Liver (tissue), 8 donors: ENCODE measurements at regions not wholly inside any gene's neighbourhood (a gene's known extent, or its start where the extent isn't known, plus 50 kb on each side); places are given as distances from the start of the nearest gene placed in this dataset.

Source experiments
- DNase-seq: peaks from one replicate; pipeline ENCODE4 v3.0.0-alpha.2; 2017; ENCODE audit warnings: low spot score
- H3K27ac ChIP-seq, 2 donors: one replicate each; pipeline ENCODE4 v1.7.0; 2013; ENCODE audit warnings: inconsistent platforms in 2 of 2, low read length in 2 of 2, control low read depth in 1 of 2, low read depth in 1 of 2, mild to moderate bottlenecking in 1 of 2
- H3K27me3 ChIP-seq, 4 donors: one replicate each; pipeline versions ENCODE4 v1.6.1 to v1.7.0; 2013; ENCODE audit warnings: low read length in 3 of 4, inconsistent platforms in 1 of 4, mild to moderate bottlenecking in 1 of 4, moderate library complexity in 1 of 4; ENCODE audit not compliant: control insufficient read depth in 4 of 4, insufficient read depth in 4 of 4
- H3K36me3 ChIP-seq, 4 donors: one replicate each; pipeline versions ENCODE4 v1.6.1 to v1.7.0; 2013; ENCODE audit warnings: low read length in 3 of 4, mild to moderate bottlenecking in 3 of 4, low read depth in 1 of 4, moderate library complexity in 1 of 4; ENCODE audit not compliant: control insufficient read depth in 4 of 4, insufficient read depth in 3 of 4
- H3K4me1 ChIP-seq, 4 donors: one replicate each; pipeline versions ENCODE4 v1.6.1 to v1.7.0; 2013; ENCODE audit warnings: low read length in 3 of 4, mild to moderate bottlenecking in 3 of 4, moderate library complexity in 1 of 4; ENCODE audit not compliant: control insufficient read depth in 4 of 4, insufficient read depth in 4 of 4
- H3K4me3 ChIP-seq, 3 donors: one replicate each; pipeline versions ENCODE4 v1.6.1 to v1.7.0; 2013; ENCODE audit warnings: low read length in 3 of 3, control low read depth in 1 of 3, low read depth in 1 of 3, mild to moderate bottlenecking in 1 of 3
- H3K9ac ChIP-seq, 2 donors: one replicate each; pipeline ENCODE4 v1.7.0; 2013; ENCODE audit warnings: low read length in 2 of 2, mild to moderate bottlenecking in 2 of 2, moderate library complexity in 2 of 2, control low read depth in 1 of 2, low read depth in 1 of 2
- H3K9me3 ChIP-seq, 4 donors: one replicate each; pipeline versions ENCODE4 v1.6.1 to v1.7.0; 2013; ENCODE audit warnings: low read length in 3 of 4; ENCODE audit not compliant: control insufficient read depth in 4 of 4
- CTCF ChIP-seq: fragments of 150-350 bp; IDR thresholded peaks from 2 replicates; pipeline ENCODE4 v1.5.1; 2017; ENCODE audit warnings: improper control_type of control experiment, low read depth, low read length; ENCODE audit not compliant: missing input control
- FOXA1 ChIP-seq: IDR thresholded peaks from 2 replicates; pipeline ENCODE4 v1.6.1; 2016; ENCODE audit warnings: antibody characterized with exemption
- FOXA2 ChIP-seq: IDR thresholded peaks from 2 replicates; pipeline ENCODE4 v1.6.1; 2016; ENCODE audit warnings: antibody characterized with exemption
- GABPA ChIP-seq, 2 donors: IDR thresholded peaks in 1 of 2; conservative IDR thresholded peaks in 1 of 2; 2 replicates each; pipeline ENCODE4 v1.6.1; 2016; ENCODE audit warnings: antibody characterized with exemption in 2 of 2, mild to moderate bottlenecking in 1 of 2, moderate library complexity in 1 of 2
- HNF4A ChIP-seq, 2 donors: conservative IDR thresholded peaks; 2 replicates each; pipeline ENCODE4 v1.6.1; 2016; ENCODE audit warnings: antibody characterized with exemption in 2 of 2, mild to moderate bottlenecking in 2 of 2
- HNF4G ChIP-seq: IDR thresholded peaks from 2 replicates; pipeline ENCODE4 v1.6.1; 2016; ENCODE audit warnings: antibody characterized with exemption
- JUND ChIP-seq, 2 donors: IDR thresholded peaks; 2 replicates each; pipeline ENCODE4 v1.6.1; 2016; ENCODE audit warnings: antibody characterized with exemption in 2 of 2
- MAX ChIP-seq: IDR thresholded peaks from 2 replicates; pipeline ENCODE4 v1.6.1; 2016; ENCODE audit warnings: antibody characterized with exemption
- NR2F2 ChIP-seq: IDR thresholded peaks from 2 replicates; pipeline ENCODE4 v1.6.1; 2016; ENCODE audit warnings: antibody characterized with exemption
- REST ChIP-seq: IDR thresholded peaks from 2 replicates; pipeline ENCODE4 v1.6.1; 2016; ENCODE audit warnings: antibody characterized with exemption, mild to moderate bottlenecking
- YY1 ChIP-seq: IDR thresholded peaks from 2 replicates; pipeline ENCODE4 v1.6.1; 2016; ENCODE audit warnings: antibody characterized with exemption, mild to moderate bottlenecking
- WGBS: extraction: QIAGEN DNeasy Blood & Tissue Kit; methylation state at CpG from one replicate; pipeline ENCODE4 v1.1.7; 2013; 5-methylcytosine and 5-hydroxymethylcytosine counted together
- TF ChIP-seq, protein P1 (sequence below): IDR thresholded peaks from 2 replicates; pipeline ENCODE4 v1.6.1; 2016; ENCODE audit warnings: antibody characterized with exemption
- donor health status: healthy.
- donor health status: healthy.
- donor health status: healthy.
- donor health status: healthy.
- donor health status: healthy.

DNA sequence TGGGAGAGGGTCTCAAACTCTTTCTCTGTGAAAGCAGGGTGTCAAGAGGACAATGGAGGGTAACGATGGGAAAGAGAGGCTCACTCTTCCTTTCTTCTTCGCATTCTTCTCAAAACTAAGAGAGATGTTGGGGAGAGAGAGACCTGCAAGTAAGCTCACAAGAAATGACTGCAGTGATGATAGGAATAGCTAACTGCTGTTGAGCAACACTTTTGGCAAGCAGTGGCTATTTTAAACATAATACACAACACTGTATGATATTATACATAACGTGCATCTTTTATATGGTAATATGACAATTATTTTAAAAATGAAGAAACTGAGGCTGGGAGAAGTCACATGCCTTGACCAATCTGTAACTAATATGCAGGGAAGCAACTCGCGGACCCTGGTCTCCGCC lies 247.5 kb downstream of the CMPK2 start:
- Histone ChIP-seq H3K9me3 (peaks cover 0 to 4% (median 0%) of the 10 kb centered on the region in 4 donors), H3K36me3 (no peaks in the 10 kb centered on the region), H3K9ac (no peak overlapping the region), H3K27me3 (peaks cover 0 to 5% (median 0%) of the 10 kb centered on the region in 4 donors), H3K4me1 (no peaks in the 10 kb centered on the region), H3K27ac (no peak overlapping the region), H3K4me3 (no peak overlapping the region)
- no peak for TF ChIP-seq YY1
- TF ChIP-seq FOXA2, result no peak
- no peak for TF ChIP-seq CTCF
- no peak for TF ChIP-seq NR2F2
- no peak for TF ChIP-seq MAX
- no peak for TF ChIP-seq FOXA1
- DNase-seq, result no peak
- 83% methylated on average over 6 of the region's 6 CpGs for WGBS

GRCh38 chr2:6623746-6624145 lies 242.0 kb downstream of the CMPK2 start:
- no peak overlapping the region for H3K4me3 ChIP-seq
- H3K36me3 ChIP-seq, result no peaks in the 10 kb centered on the region
- no peak overlapping the region for H3K27ac ChIP-seq
- no peaks in the 10 kb centered on the region for H3K4me1 ChIP-seq
- no peak for TF ChIP-seq FOXA2
- no peak for TF ChIP-seq HNF4G
- TF ChIP-seq JUND (IDR thresholded peaks at IDR 0.05), result no peak
- no peak for TF ChIP-seq HNF4A (conservative IDR thresholded peaks at IDR 0.05)
- no peak for TF ChIP-seq GABPA (IDR thresholded peaks at IDR 0.05 in 1 of 2, conservative IDR thresholded peaks at IDR 0.05 in 1 of 2)
- TF ChIP-seq REST, result no peak
- TF ChIP-seq, protein P1, sequence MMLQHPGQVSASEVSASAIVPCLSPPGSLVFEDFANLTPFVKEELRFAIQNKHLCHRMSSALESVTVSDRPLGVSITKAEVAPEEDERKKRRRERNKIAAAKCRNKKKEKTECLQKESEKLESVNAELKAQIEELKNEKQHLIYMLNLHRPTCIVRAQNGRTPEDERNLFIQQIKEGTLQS, result no peak
- no peak for TF ChIP-seq MAX
- no peak for DNase-seq
- H3K9me3 ChIP-seq, result no peaks in the 10 kb centered on the region
- 64% methylated on average over 2 of the region's 2 CpGs for WGBS
- peaks cover 0 to 5% (median 0%) of the 10 kb centered on the region in 4 donors for H3K27me3 ChIP-seq
- H3K9ac ChIP-seq, result no peak overlapping the region
